ENCODE measurements at regions not wholly inside any gene's neighbourhood (a gene's known extent, or its start where the extent isn't known, plus 50 kb on each side); places are given as distances from the start of the nearest gene placed in this dataset.

DNA sequence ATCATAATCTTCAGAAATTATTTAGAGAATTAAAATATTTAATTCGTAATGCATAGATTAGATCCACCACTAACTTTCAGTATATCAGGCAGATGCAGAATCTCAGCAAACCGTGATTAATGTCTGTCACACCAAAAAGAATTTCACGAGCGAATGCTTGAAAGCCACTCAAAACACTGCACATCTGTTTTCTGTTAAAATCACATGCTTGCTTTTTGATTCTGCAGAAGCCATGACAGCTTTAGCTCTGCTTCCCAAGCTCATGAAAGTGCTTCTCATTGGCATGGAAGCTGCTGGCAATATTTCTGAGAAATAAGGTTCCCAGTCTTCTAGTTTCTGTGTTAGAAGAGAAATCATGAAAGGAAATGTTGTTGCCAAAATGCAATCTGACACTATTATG, 837.8 kb upstream of the LRRN3 start:
- no peaks in the 10 kb centered on the region for H3K4me1 Mint-ChIP-seq
- H3K9me3 Mint-ChIP-seq (ENCODE audit: low read depth) = no peaks in the 10 kb centered on the region
- POLR2A ChIA-PET = no interaction called here
- no peaks in the 10 kb centered on the region for H3K27me3 Mint-ChIP-seq
- intact Hi-C loops (cut with DNase I, micrococcal nuclease) = no loop called here
- ATAC-seq (no peak), DNase-seq (no peak)
- no peak overlapping the region for H3K4me3 Mint-ChIP-seq
- H3K27ac Mint-ChIP-seq = no peak overlapping the region
- CTCF ChIA-PET = no interaction called here
- H3K36me3 Mint-ChIP-seq (ENCODE audit: low read depth) = no peaks in the 10 kb centered on the region

GRCh38 chr7:110257673-110258072, 833.3 kb upstream of the LRRN3 start:
- no peaks in the 10 kb centered on the region for H3K9me3 Mint-ChIP-seq (ENCODE audit: low read depth)
- H3K36me3 Mint-ChIP-seq (ENCODE audit: low read depth) = no peaks in the 10 kb centered on the region
- no peak for DNase-seq
- ATAC-seq = no peak
- intact Hi-C loops (cut with DNase I, micrococcal nuclease) = no loop called here
- no peaks in the 10 kb centered on the region for H3K4me1 Mint-ChIP-seq
- no peaks in the 10 kb centered on the region for H3K27me3 Mint-ChIP-seq
- H3K27ac Mint-ChIP-seq = no peak overlapping the region
- ChIA-PET POLR2A (no interaction called here), CTCF (no interaction called here)
- H3K4me3 Mint-ChIP-seq = no peak overlapping the region

DNA sequence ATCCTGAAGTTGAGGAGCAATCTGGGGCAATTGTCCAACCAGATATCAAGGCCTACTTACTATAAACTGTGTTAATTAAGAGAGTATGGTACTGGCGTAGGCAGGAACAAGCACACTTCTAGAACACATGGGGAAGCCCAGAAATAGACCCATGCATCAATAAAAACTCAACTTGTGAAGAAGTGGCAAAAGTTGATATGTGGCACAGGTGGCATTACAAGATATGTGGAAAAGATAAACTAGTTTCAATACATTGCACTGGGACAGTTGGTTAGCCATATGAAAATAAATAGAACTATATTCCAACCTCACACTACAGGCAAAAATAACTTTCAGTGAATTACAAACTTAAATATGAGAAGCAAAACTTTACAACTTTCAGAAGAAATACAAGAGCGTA, 828.7 kb upstream of the LRRN3 start:
- ChIA-PET POLR2A (no interaction called here), CTCF (interaction anchor here (0.6 kb wide), 1 partner anchor 10 kb away, joined by 3 read pairs; no protein-coding TSS in a partner anchor)
- ATAC-seq (no peak), DNase-seq (no peak)
- intact Hi-C loops (cut with DNase I, micrococcal nuclease) = no loop called here
- no peaks in the 10 kb centered on the region for H3K4me1 Mint-ChIP-seq
- H3K27me3 Mint-ChIP-seq = no peaks in the 10 kb centered on the region
- no peaks in the 10 kb centered on the region for H3K9me3 Mint-ChIP-seq (ENCODE audit: low read depth)
- H3K27ac Mint-ChIP-seq = no peak overlapping the region
- no peak overlapping the region for H3K4me3 Mint-ChIP-seq
- H3K36me3 Mint-ChIP-seq (ENCODE audit: low read depth) = no peaks in the 10 kb centered on the region

- DNase-seq (no peak), ATAC-seq (no peak)
- no peaks in the 10 kb centered on the region for H3K27me3 Mint-ChIP-seq
- peaks cover 3% of the 10 kb centered on the region for H3K9me3 Mint-ChIP-seq (ENCODE audit: low read depth)
- ChIA-PET CTCF (no interaction called here), POLR2A (no interaction called here)
- H3K4me1 Mint-ChIP-seq = no peaks in the 10 kb centered on the region
- intact Hi-C loops (cut with DNase I, micrococcal nuclease) = no loop called here
- no peak overlapping the region for H3K27ac Mint-ChIP-seq
- no peak overlapping the region for H3K4me3 Mint-ChIP-seq
- H3K36me3 Mint-ChIP-seq (ENCODE audit: low read depth) = no peaks in the 10 kb centered on the region
Measured at GRCh38 chr7:110264288-110264687, 826.6 kb upstream of the LRRN3 start.

DNA sequence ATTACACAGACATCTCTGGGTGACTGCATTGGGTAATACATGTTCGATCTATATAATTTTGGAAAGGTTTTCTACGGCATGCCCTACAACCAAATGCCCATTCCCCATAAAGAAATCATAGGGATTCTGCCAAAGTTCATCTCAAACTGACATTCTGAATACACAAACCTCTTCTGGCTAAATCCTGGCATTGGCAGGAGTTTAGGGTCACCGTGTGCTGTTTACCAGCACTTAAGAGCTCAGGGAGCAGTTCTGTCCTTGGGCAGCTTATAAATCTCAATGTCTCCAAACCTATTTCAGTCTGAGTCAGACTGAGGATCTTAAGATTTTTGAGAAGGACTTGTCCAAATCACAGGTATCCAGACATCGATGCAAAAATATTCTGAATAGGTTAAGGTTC, 809.6 kb upstream of the LRRN3 start:
- no peaks in the 10 kb centered on the region for H3K27me3 Mint-ChIP-seq
- ATAC-seq = no peak
- POLR2A ChIA-PET = no interaction called here
- H3K9me3 Mint-ChIP-seq (ENCODE audit: low read depth) = no peaks in the 10 kb centered on the region
- DNase-seq = no peak
- no peak overlapping the region for H3K27ac Mint-ChIP-seq
- H3K4me1 Mint-ChIP-seq = no peaks in the 10 kb centered on the region
- CTCF ChIA-PET = no interaction called here
- no peaks in the 10 kb centered on the region for H3K36me3 Mint-ChIP-seq (ENCODE audit: low read depth)
- H3K4me3 Mint-ChIP-seq = no peak overlapping the region
- intact Hi-C loops (cut with DNase I, micrococcal nuclease) = no loop called here

DNA sequence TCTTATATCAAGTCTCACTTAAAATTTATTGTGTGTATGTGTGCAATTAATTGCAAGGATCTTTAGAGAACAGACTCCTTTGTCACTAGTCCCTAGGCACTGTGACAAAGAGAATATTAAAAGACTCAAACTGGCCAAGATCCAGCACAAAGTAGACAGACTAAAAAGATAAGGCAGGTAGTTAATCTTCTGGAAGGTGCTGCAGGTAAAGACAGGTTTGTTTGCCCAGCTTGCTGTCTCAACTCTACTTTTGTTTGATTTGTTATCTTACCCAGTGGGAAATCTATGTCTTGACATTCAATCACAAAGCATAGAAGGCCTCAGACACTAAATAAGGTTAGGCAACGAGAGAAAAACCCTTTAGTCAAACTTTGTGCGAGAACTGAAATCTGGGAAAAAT, 807.9 kb upstream of the LRRN3 start:
- Mint-ChIP-seq H3K9me3 (ENCODE audit: low read depth) (no peaks in the 10 kb centered on the region), H3K27ac (no peak overlapping the region), H3K27me3 (no peaks in the 10 kb centered on the region), H3K36me3 (ENCODE audit: low read depth) (no peaks in the 10 kb centered on the region), H3K4me1 (no peaks in the 10 kb centered on the region), H3K4me3 (no peak overlapping the region)
- CTCF ChIA-PET = no interaction called here
- DNase-seq (no peak), ATAC-seq (no peak)
- POLR2A ChIA-PET = no interaction called here
- intact Hi-C loops (cut with DNase I, micrococcal nuclease) = no loop called here

GRCh38 chr7:110291430-110291829, 799.5 kb upstream of the LRRN3 start:
- Mint-ChIP-seq H3K36me3 (ENCODE audit: low read depth) (no peaks in the 10 kb centered on the region), H3K4me3 (no peak overlapping the region), H3K9me3 (ENCODE audit: low read depth) (no peaks in the 10 kb centered on the region), H3K27me3 (peaks cover 2% of the 10 kb centered on the region), H3K27ac (no peak overlapping the region), H3K4me1 (no peaks in the 10 kb centered on the region)
- ChIA-PET CTCF (no interaction called here), POLR2A (no interaction called here)
- DNase-seq (no peak), ATAC-seq (no peak)
- intact Hi-C loops (cut with DNase I, micrococcal nuclease) = no loop called here

- H3K36me3 Mint-ChIP-seq (ENCODE audit: low read depth) = no peaks in the 10 kb centered on the region
- no peak overlapping the region for H3K27ac Mint-ChIP-seq
- ChIA-PET CTCF (no interaction called here), POLR2A (no interaction called here)
- no peak overlapping the region for H3K4me3 Mint-ChIP-seq
- DNase-seq (no peak), ATAC-seq (no peak)
- no peaks in the 10 kb centered on the region for H3K9me3 Mint-ChIP-seq (ENCODE audit: low read depth)
- H3K4me1 Mint-ChIP-seq = no peaks in the 10 kb centered on the region
- peaks cover 2% of the 10 kb centered on the region for H3K27me3 Mint-ChIP-seq
- intact Hi-C loops (cut with DNase I, micrococcal nuclease) = no loop called here
Measured at GRCh38 chr7:110296321-110296720, 794.6 kb upstream of the LRRN3 start.

- no peaks in the 10 kb centered on the region for H3K4me1 Mint-ChIP-seq
- H3K27ac Mint-ChIP-seq = no peak overlapping the region
- H3K27me3 Mint-ChIP-seq = no peaks in the 10 kb centered on the region
- H3K9me3 Mint-ChIP-seq (ENCODE audit: low read depth) = no peaks in the 10 kb centered on the region
- ATAC-seq (no peak), DNase-seq (no peak)
- CTCF ChIA-PET = interaction anchor here (1.5 kb wide), 1 partner anchor 15 kb away, joined by 5 read pairs; no protein-coding TSS in a partner anchor
- no peaks in the 10 kb centered on the region for H3K36me3 Mint-ChIP-seq (ENCODE audit: low read depth)
- POLR2A ChIA-PET = no interaction called here
- H3K4me3 Mint-ChIP-seq = no peak overlapping the region
- intact Hi-C loops (cut with DNase I, micrococcal nuclease) = no loop called here
Measured at GRCh38 chr7:110307776-110308175, 783.2 kb upstream of the LRRN3 start.

GRCh38 chr7:110308791-110309190, 782.1 kb upstream of the LRRN3 start:
- H3K4me1 Mint-ChIP-seq = no peaks in the 10 kb centered on the region
- H3K27me3 Mint-ChIP-seq = no peaks in the 10 kb centered on the region
- ATAC-seq (no peak), DNase-seq (no peak)
- no peaks in the 10 kb centered on the region for H3K9me3 Mint-ChIP-seq (ENCODE audit: low read depth)
- no peak overlapping the region for H3K27ac Mint-ChIP-seq
- no peaks in the 10 kb centered on the region for H3K36me3 Mint-ChIP-seq (ENCODE audit: low read depth)
- intact Hi-C loops (cut with DNase I, micrococcal nuclease) = no loop called here
- H3K4me3 Mint-ChIP-seq = no peak overlapping the region
- ChIA-PET CTCF (interaction anchor here (1.5 kb wide), 1 partner anchor 14 kb away, joined by 5 read pairs; no protein-coding TSS in a partner anchor), POLR2A (no interaction called here)

GRCh38 chr7:110309941-110310340, 781.0 kb upstream of the LRRN3 start:
- ATAC-seq (no peak), DNase-seq (no peak)
- Mint-ChIP-seq H3K27me3 (no peaks in the 10 kb centered on the region), H3K36me3 (ENCODE audit: low read depth) (no peaks in the 10 kb centered on the region), H3K9me3 (ENCODE audit: low read depth) (no peaks in the 10 kb centered on the region), H3K4me1 (no peaks in the 10 kb centered on the region), H3K27ac (no peak overlapping the region), H3K4me3 (no peak overlapping the region)
- CTCF ChIA-PET = no interaction called here
- POLR2A ChIA-PET = no interaction called here
- intact Hi-C loops (cut with DNase I, micrococcal nuclease) = no loop called here

GRCh38 chr7:110311556-110311955, 779.4 kb upstream of the LRRN3 start:
- ATAC-seq = no peak
- H3K36me3 Mint-ChIP-seq (ENCODE audit: low read depth) = no peaks in the 10 kb centered on the region
- intact Hi-C loops (cut with DNase I, micrococcal nuclease) = no loop called here
- no peak overlapping the region for H3K4me3 Mint-ChIP-seq
- DNase-seq = no peak
- H3K9me3 Mint-ChIP-seq (ENCODE audit: low read depth) = peaks cover 2% of the 10 kb centered on the region
- no peaks in the 10 kb centered on the region for H3K4me1 Mint-ChIP-seq
- H3K27me3 Mint-ChIP-seq = peaks cover 3% of the 10 kb centered on the region
- ChIA-PET CTCF (interaction anchor here (0.7 kb wide), 1 partner anchor 133 kb away, joined by 3 read pairs; no protein-coding TSS in a partner anchor), POLR2A (no interaction called here)
- H3K27ac Mint-ChIP-seq = no peak overlapping the region

GRCh38 chr7:110317541-110318265, 773.2 kb upstream of the LRRN3 start:
- CTCF ChIA-PET = no interaction called here
- H3K4me1 Mint-ChIP-seq = peaks cover 3% of the 10 kb centered on the region
- no peak for ATAC-seq
- H3K27ac Mint-ChIP-seq = no peak overlapping the region
- POLR2A ChIA-PET = no interaction called here
- H3K27me3 Mint-ChIP-seq = peaks cover 8% of the 10 kb centered on the region
- H3K4me3 Mint-ChIP-seq = no peak overlapping the region
- no peak for DNase-seq
- H3K36me3 Mint-ChIP-seq (ENCODE audit: low read depth) = no peaks in the 10 kb centered on the region
- H3K9me3 Mint-ChIP-seq (ENCODE audit: low read depth) = peaks cover 16% of the 10 kb centered on the region
- intact Hi-C loops (cut with DNase I, micrococcal nuclease) = no loop called here
